Activated gamma-delta T cell treated with Interleukin-2 at 50 U/mL for 16 hours (primary cell): ENCODE measurements at regions not wholly inside any gene's neighbourhood (a gene's known extent, or its start where the extent isn't known, plus 50 kb on each side); places are given as distances from the start of the nearest gene placed in this dataset.
A peak's percentile ranks its signal among the peaks of the same experiment; 100 is the strongest.
"Not testable (repeated sequence)": the region's sequence is repeated elsewhere in the genome, so short reads cannot be mapped to it uniquely, and the experiment has no call there.

Source experiments
- DNase-seq: peaks from one replicate; pipeline ENCODE4 v3.0.0-alpha.2; 2020

GRCh38 chr13:110811008-110811720 is 97.7 kb downstream of the ING1 start:
- no peak for DNase-seq

- DNase-seq = no peak
Observed at GRCh38 chr13:110811771-110812120, 98.2 kb downstream of the ING1 start.

- no peak for DNase-seq
Observed at GRCh38 chr13:110812121-110812868, 98.8 kb downstream of the ING1 start.

GRCh38 chr13:110812869-110813645 is 99.6 kb downstream of the ING1 start:
- no peak for DNase-seq

- no peak for DNase-seq
Observed at GRCh38 chr13:110813646-110814624, 100.4 kb downstream of the ING1 start.

GRCh38 chr13:110815471-110816204 is 99.2 kb downstream of the ANKRD10 start:
- no peak for DNase-seq

- no peak for DNase-seq
Observed at GRCh38 chr13:110816500-110816899, 98.4 kb downstream of the ANKRD10 start.

GRCh38 chr13:110817143-110817542 is 97.7 kb downstream of the ANKRD10 start:
- DNase-seq = no peak

GRCh38 chr13:110818747-110819146 is 96.1 kb downstream of the ANKRD10 start:
- DNase-seq = no peak

GRCh38 chr13:110819203-110820014 is 95.5 kb downstream of the ANKRD10 start:
- DNase-seq = peak; percentile 75

GRCh38 chr13:110820322-110820721 is 94.5 kb downstream of the ANKRD10 start:
- no peak for DNase-seq

- DNase-seq = not testable (repeated sequence)
Observed at GRCh38 chr13:110821837-110822668, 92.8 kb downstream of the ANKRD10 start.

- DNase-seq = no peak
Observed at GRCh38 chr13:110822669-110822945, 92.3 kb downstream of the ANKRD10 start.

- no peak for DNase-seq
Observed at GRCh38 chr13:110824702-110825300, 90.1 kb downstream of the ANKRD10 start.

GRCh38 chr13:110825516-110825915 is 89.4 kb downstream of the ANKRD10 start:
- no peak for DNase-seq

GRCh38 chr13:110826101-110826500 is 88.8 kb downstream of the ANKRD10 start:
- no peak for DNase-seq

GRCh38 chr13:110826861-110827672 is 87.8 kb downstream of the ANKRD10 start:
- DNase-seq = no peak
